Kidney capillary endothelial cell (primary cell): ENCODE measurements at regions not wholly inside any gene's neighbourhood (a gene's known extent, or its start where the extent isn't known, plus 50 kb on each side); places are given as distances from the start of the nearest gene placed in this dataset.

Experiments
- DNase-seq: peaks from one replicate; pipeline ENCODE4 v3.0.0-alpha.2; 2018; ENCODE audit warnings: low spot score

DNA sequence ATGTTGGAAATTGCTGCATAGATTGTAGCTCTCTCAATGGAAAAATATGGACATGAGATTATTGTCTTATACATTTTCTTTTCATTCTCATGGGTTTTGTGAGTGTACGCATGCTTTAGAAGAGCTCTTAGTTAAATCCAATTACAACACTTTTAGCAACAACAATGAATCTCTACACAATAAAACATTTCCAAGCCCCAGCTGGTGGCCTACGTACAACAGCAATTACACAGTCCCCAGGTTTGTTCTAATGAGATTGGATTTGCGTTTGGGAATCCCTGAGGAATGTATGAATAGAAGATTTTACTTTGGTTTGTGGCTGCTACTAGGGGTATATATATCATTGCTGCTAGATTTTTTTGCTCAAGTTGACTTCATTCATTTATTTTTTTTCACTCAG is 98.6 kb downstream of the FHDC1 start:
- no peak for DNase-seq

DNA sequence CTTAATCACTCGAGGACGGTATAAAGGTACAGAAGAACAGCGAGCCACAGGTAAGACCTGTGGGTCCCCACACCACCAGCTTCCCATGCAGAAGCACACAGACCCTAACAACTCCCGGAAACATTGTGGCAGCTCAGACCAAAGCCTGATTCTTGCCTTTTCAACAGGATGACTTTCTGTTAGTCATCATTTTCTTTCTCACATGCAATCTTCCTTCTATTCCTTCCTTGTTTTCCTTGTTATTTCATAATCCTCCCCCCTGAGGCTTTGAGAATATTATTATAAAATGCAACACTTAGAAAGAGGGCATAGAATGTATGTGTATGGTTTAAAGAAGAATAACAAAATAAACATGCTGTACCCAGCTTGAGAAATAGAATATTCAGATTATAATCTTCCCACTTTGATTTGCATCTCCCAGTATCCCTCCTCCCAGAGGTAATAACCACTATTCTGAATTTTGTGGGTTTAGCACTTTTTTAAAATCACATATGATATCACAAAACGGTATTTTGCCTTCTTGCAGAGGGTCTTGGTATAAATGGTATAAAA is 100.9 kb downstream of the FHDC1 start:
- no peak for DNase-seq

DNA sequence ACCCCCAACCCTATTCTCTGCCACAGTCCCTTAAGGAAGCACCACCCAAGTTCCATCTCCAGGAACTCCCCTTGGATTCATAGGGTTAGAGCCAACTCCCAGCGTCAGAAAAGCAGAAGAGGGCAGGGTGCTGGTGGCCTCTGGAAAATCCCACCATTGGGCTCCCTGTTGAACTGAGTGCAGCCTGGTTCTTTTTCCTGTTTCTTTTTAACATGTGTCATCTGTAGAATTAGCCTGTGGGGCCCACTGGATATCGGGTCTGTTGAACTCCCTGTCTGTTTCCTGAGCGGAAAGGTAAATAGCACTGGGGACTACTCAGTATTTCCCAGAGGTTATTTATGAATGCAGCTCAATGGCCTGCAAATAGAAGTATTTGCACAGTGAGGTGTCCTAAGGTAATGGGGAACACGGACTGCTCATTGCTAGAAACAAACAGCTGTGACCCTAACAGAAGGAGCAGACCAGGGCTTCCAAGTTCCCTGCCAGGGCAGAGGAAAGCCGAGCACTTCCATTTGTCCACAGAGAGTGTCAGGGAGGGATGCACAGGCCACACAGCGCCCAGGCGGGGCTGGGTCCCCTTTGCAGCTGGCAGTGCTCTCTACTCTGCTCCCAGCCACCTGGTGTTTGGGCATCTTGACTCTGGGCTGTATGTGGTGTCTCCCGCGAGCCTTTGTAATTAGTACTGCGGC is 102.6 kb downstream of the FHDC1 start:
- peak; percentile 30 for DNase-seq

DNA sequence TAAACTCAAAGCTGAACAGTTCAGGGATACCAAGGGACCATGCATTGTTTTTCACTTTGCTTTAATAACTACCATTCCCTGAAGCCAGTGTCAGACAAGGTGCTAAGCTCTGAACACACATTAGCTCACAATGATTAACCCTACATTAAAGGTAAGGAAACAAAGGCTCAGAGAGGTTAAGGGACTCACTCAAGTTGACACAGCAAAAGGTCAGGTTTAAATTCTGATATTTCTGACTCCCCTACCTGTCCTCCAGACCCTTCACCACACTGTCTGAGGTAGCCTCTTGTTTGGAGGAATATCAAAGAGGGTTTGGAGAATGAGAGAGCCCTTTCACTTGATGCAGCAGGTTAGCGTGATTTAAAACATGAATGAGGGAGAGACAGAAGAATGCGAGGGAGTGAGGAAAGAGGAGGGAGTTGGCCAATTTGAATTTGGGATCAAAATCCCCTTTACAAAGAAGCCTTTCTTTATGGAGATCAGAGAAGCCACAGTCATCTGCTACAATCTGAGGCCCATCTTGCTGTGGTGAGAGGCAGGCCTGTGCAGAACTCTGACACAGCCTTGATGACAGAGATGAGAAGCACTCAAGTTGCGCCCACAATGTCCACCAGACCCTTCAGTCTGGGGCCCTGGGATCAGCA is 103.5 kb downstream of the FHDC1 start:
- DNase-seq: no peak

DNA sequence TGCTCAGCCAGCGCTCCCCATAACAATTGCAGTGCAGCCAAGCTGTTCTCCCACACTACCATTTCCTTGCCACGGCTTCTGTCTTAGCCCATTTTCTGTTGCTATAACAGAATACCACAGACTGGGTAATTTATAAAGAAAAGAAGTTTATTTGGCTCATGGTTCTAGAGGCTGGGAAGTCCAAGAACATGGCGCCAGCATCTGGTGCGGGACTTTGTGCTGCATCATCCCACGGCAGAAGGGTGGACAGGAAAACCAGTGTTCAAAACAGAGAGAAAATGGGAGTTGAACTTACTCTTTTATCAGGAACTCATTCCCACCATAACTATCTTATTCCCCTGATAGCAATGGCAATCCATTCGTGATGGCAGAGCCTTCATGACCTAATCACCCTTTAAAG is 104.6 kb downstream of the FHDC1 start:
- no peak for DNase-seq

DNA sequence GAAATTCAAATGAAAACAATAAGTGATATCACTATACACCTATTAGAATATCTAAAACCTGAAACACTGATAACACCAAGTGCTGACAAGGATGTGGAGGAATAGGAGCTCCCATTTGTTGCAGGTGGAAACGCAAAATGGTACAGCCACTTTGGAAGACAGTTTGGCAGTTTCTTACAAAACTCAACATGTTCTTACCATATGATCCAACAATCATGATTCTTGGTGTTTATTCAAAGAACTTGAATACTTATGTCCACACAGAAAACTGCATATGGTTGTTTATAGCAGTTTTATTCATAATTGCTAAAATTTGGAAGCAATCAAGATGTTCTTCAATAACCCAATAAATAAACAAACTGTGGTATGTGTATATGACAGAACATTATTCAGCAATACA is 107.9 kb downstream of the FHDC1 start:
- no peak for DNase-seq

DNA sequence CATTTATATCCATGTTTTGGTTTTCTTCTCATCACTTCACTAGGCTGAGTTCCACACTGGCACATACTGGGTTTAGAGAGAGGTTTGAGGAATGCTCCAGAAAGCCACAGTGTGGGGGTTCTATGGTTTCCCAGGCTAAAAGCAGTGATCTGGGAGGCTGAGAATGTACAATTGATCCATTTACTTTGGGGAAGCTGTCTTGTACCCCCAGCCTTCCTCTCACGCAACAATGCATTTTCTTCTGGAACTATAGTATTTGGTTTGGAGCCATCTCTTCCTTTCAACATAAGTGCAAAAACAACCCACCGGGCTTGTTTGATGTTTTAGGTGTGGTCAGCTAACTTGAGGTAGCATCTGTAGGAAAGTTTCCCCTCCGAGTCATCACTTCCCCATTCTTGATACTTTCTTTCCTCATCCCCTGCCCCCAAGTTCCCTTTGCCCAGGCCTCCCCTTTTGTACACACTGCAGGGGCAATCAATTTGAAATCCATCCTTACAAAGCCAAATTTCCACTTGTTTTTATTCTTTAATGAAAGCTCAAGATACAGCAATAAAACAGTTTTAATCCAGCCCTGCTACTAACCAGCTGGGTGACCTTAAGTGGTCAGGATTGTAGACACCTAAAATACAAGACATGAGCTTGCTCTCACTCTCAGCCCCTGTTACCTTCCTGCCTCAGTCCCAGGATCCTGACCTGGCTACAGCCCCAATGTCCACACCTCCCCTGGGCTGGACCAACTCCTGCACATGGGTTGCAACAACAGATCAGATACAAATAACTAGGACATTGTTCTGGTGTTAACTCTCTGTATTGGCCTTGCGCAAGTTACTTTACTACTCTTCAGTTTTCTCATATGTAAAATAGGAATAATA is 109.2 kb downstream of the FHDC1 start:
- no peak for DNase-seq

DNA sequence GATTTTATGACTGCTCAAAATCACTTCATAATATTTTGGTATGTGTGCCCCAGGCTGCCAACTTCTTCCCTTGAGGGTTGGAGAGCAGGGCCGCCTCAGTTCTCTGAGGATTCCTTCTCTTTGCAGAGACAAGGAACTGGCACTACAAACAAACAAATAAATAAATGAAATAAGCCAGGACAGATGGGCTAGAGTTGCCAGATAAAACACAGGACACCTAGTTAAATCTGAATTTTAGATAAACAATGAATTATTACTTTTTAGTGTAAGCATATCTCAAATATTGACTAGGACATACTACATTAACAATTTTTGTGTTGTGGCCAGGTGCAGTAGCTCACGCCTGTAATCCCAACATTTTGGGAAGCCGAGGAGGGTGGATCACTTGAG is 122.5 kb downstream of the FHDC1 start:
- DNase-seq: no peak

DNA sequence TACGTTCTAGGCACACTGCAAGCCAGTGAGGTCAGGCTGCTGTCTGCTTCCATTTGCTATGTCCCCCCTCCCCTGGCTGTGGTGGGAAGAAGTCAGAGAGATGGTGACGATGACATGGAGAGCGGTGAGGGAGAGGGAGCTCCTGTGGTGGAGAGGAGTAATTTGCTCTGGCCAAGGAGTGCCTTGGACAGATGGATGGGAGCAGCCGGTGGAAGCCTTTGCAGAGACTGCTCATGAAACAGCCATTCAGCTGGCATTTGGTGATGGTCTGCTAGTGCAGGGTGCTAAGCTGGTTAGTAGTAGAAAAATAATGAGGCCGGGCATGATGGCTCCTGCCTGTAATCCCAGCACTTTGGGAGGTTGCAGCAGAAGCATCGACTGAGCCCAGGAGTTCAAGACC is 124.1 kb downstream of the FHDC1 start:
- DNase-seq: no peak

DNA sequence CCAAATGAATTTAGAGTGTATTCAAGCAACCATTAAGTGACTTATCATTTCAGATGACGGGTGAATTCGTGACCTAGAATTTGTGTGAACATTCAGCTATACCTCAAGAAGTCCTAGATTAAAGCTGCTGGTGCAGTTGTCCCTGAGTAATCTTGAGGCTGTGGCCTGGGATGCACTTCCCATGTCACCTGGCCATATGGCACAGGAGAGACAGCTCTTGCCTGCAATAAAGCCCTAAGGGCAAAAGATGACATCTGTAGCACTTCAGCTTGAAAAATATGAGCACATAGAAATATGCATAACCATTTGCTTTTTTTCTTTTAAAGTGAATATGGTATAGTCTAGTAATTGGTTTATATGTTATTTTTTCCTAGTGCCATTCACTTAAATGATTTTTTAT is 125.8 kb downstream of the FHDC1 start:
- no peak for DNase-seq

DNA sequence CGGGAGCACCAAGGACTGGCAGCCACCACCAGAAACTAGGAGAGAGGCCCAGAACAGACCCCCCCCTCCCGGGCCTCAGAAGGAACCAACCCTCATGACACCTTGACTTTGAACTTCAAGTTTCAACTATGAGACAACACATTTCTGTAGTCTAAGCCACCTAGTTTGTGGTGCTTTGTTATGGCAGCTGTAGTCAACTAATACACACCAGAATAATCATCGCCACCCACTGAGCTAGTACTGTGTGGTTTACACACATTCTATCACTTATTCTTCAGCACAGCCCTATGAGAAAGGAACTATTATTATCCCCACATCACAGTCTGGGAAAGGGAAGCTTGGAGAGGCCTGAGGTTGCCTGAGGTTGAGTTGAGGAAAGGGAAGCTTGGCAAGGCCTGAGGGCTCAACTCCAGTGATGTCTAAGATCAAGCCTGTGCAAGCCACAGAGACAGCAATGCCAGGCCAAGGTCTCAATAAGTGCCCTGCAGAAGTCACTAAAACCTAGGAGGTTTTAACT is 126.6 kb downstream of the FHDC1 start:
- DNase-seq: no peak

DNA sequence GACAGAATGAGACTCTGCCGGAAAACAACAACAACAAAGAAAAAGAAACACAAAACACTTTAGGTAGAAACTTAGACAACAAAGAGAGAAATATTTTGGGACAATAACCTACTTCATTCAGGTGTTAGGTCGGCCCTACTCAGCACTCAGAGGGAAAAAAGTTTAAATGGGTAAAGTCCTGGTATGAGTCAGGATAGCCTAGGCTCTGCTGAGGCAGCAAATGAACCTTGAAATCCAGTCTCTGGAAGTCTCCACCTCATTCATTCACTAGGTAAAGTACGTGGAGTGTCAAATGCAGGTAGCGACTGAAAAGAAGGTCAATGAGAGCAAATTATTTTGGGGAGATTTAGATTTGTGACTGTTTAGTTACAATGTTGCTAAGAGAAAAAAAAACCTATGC is 127.4 kb downstream of the FHDC1 start:
- no peak for DNase-seq

DNA sequence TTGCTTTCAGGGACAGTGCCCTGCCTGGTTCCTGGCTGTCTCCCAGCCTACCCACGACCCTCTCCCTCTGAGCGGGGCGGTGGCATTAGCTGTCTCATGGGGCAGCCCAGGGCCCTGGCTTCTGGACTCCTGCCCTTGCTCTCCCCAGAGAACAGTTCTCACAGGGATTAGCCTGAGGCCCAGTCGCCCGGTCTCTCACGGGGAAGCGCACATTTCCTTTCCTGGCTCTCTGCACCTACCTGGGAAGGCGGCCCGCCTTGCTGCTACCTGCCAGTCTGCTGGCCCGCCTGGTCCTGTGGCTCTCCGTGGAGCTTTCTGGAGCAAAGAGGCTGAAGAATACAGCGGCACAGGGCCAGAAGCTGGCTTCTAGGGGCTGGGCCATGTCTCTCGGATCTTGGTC is 128.4 kb downstream of the FHDC1 start:
- no peak for DNase-seq

DNA sequence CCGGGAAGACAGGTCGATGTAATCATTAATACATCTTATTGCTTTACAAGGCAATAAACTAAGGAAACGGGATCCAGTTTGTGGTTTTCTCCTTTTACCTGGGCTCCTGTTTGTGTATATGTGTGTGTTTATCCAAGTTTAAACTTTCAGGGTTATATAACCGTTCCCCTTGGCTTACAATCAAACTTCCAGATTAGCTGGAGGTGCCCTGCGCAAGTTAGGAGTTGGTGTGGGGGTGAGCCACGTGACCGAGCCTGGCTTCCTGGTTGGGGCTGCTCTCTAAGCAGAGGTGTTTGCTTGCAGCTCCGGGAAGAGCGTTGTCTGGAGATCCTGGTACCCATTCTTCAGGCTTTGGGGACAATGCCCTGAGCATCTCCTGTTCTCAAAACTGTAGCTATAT is 129.2 kb downstream of the FHDC1 start:
- no peak for DNase-seq

DNA sequence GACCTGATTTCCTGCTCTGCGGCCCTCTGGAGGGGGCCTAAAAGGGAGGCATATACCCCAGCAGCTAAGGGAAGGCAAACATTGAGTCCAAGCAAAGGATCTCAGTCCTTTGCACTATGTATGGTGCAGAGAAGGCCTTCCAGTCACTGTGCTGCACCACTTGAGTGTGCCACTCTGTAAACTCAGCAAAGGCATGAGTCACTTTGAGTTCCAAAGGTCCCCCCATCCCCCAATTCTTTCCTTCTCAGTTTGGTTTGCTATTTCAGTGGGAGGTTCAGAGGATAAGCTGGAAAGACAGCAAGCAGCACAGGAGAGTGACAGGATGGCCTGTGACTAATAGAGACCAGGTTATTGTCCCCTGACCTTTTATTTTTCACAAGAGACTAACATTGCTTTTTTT is 131.3 kb downstream of the FHDC1 start:
- DNase-seq: no peak

DNA sequence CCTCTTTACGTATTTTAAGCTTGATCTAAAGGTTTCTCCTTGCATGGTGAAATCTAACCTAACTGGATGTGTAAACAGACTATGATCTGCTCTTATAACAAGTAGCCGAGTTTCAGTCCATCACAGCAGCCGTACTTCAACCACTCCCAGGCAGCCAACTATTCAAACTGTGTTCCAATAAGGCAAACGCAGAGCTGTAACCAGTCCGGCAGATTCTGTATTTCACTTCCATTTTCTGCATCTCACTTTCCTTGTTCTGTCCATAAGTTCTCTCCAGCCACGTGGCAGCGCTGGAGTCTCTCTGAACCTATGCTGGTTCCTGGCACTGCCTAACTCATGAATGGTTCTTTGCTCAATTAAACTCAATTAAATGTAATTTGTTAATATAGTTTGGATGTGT is 132.6 kb downstream of the FHDC1 start:
- DNase-seq: no peak

DNA sequence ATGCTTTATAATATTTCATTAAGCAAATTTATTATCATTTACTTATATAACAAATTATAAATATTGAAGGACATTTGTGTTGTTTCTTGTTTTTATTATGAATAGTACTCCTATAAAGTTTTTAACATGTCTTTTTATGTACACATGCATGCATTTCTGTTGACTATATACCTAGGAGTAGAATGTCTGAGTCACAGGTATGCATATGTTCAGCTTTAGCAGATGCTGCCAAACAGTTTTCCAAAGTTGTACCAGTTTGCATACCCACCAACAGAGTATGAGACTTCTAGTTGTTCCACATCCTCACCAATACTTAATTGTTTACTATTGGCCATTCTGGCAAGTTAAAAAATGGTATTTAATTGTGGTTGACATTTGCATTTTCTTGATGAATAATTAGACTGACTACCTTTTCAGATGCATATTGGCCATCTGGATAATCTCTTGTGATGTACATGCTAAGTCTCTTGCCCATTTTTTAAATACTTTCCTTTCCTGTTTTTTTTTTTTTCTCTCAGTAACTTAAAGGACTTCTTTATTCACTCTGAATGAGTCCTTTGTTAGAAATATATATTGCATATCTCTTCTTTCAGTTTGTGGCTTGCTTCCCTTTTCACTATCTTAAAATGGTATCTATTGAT is 132.2 kb upstream of the TRIM2 start:
- no peak for DNase-seq

DNA sequence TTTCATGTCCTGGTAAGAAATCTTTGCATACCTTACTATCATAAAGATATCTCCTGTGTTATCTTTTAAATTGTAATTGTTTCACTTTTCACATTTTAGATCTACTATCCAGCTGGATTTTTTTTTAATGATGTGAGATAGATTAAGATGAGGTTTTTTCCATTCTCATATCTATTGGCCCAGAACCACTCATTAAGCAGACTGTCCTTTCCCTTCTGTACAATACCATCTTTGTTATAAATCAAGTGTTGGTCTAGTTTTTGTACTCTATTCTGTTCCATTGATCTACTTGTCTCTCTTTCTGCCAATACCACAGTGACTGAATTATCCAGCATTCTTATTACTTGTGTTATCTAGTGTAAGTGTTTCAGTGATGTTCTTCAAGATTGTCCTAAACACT is 131.6 kb upstream of the TRIM2 start:
- DNase-seq: no peak

DNA sequence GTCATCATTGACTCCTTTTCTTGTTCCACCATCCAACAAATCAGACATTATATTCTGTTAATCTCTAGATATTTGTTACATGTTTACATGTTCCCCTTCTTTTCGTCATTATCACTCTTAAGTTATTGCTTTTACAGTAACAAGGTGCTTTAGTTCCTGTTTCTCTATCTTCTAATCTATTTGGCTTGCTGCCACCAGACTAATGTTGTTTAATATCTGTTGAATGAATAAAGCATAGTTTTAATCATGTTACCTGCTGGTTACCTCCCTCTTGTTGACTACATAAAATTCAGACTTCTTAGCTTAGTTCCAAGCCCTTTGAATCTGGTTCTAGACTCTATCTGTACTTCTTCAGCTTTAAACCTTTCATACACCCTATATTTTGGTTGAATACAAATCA is 129.8 kb upstream of the TRIM2 start:
- no peak for DNase-seq

DNA sequence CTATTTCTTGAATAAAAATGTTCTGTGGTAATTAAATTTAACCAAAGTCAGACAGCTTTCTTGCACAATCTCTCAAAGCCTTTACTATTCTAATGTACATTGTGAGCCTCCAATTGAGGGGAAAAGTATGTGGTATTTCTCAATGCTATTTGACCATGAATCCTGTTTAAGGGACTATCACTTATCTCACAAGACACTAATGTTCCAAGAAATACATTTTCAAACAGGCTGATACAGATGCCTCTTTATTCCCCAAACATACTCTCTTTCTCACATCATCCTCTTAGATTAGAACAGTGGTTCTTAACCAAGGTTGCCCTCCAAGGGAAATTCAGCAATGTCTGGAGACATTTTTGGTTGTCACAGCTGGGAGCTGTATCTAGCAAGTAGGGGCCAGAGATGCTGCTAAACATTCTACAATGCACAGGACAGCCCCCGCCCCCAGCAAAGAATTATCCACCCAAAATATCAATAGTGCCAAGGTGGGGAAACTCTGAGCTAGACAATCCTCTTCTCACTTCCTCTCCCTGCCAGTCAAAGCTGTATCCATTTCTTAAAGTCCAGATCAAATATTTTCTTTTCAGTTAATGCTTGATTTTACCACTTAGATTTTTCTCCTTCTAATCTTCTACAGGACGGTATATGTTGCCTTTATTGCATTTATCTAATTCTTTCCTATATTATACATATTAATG is 129.2 kb upstream of the TRIM2 start:
- no peak for DNase-seq

DNA sequence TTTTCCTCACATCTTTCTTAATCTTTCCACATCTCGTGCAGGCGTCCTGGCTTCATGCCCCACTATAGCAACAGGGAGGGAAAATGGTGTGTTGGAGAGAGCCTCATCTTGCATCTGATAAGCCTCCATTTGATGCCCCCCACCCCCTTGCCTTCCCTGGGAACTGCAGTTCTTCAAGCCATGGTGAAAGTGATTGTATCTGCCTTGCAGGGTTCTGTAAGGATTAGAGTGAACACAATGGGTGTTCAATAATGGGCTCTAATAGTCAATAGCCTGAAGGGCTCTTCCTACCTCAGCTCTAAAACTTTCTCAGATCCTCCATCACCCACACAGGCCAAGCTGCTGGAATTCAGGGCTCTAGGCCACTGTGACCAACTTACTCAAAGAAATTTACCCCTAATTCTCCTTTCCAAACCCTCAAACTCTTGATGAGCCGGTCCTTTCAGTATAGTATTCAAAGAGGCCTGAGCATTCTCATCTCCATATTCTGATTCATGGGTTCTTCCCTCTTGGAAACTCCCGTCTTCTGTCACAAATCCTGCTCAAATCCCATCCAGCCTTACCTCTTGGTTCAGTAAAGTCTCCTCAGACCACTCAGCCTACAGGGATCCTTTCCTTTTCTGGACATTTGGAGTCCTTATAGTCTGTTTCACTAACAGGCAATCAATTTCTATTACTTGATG is 128.3 kb upstream of the TRIM2 start:
- no peak for DNase-seq
